HepG2 (cell line): ENCODE measurements at regions not wholly inside any gene's neighbourhood (a gene's known extent, or its start where the extent isn't known, plus 50 kb on each side); places are given as distances from the start of the nearest gene placed in this dataset.
A peak's percentile ranks its signal among the peaks of the same experiment; 100 is the strongest.

Experiments used
- ATAC-seq: fragments of 200-7000 bp; cut with Tn5 transposase; 3 replicates; pipeline ENCODE4 v1.9.1; 2020; ENCODE audit warnings: mild to moderate bottlenecking, moderate library complexity
- BruUV-seq: library from RNA; stranded (reverse); fragments of 400-500 nt; replicated peaks from 2 replicates; lab custom pipeline; 2021; lab: Mats Ljungman, UMichigan
- CTCF ChIA-PET: fragments of 300-600 bp; formaldehyde crosslinking; extraction: SDS; loops from one replicate; lab custom pipeline; 2021; ENCODE audit warnings: low total read pairs, inconsistent platforms, low intra/inter-chr PET ratio; lab: Yijun Ruan, JAX
- POLR2A ChIA-PET: fragments of 350-600 bp; sonication (Branson Sonifier 250); formaldehyde crosslinking; loops from one replicate; lab custom pipeline; 2020; ENCODE audit warnings: antibody characterized with exemption, inconsistent platforms; lab: Yijun Ruan, JAX
- DNase-seq: peaks from one replicate; pipeline ENCODE4 v3.0.0-alpha.2; 2015; ENCODE audit warnings: low spot score
- FAIRE-seq: peaks from 3 replicates; lab custom pipeline; 2011; peaks lifted over from hg19 to GRCh38; lab: Jason Lieb, UNC
- H2AFZ ChIP-seq: one replicate; pipeline ENCODE4 v1.6.1; 2011; ENCODE audit warnings: low read length, inconsistent platforms
- H3K27ac ChIP-seq: fragments of 300-600 bp; 3 replicates; pipeline ENCODE4 v1.8.0; 2011; ENCODE audit warnings: mixed run types, mild to moderate bottlenecking, mixed read lengths, low read length, inconsistent platforms; ENCODE audit not compliant: insufficient read depth; ENCODE audit errors: extremely low read length
- H3K27me3 ChIP-seq, 2 experiments: fragments of 200-600 bp in 1 of 2; 2 replicates in 1 of 2; 3 replicates in 1 of 2; pipeline versions ENCODE4 v1.6.0 to v1.8.0; 2011; ENCODE audit warnings: low read length in 2 of 2, mild to moderate bottlenecking in 2 of 2, moderate library complexity in 2 of 2, inconsistent platforms in 1 of 2; ENCODE audit not compliant: insufficient read depth in 2 of 2, control insufficient read depth in 1 of 2
- H3K36me3 ChIP-seq, 2 experiments: fragments of 200-600 bp in 1 of 2; replicated peaks in 1 of 2; 2 replicates in 1 of 2; 3 replicates in 1 of 2; pipeline versions ENCODE4 v1.5.1 to v1.8.0; 2011; ENCODE audit warnings: low read length in 2 of 2, inconsistent platforms in 1 of 2; ENCODE audit not compliant: insufficient read depth in 2 of 2, control insufficient read depth in 1 of 2
- H3K4me1 ChIP-seq: 2 replicates; pipeline ENCODE4 v1.5.1; 2012; ENCODE audit warnings: low read length, inconsistent platforms; ENCODE audit not compliant: insufficient read depth
- H3K4me2 ChIP-seq: 2 replicates; pipeline ENCODE4 v1.6.0; 2011; ENCODE audit warnings: low read depth, low read length, inconsistent platforms
- H3K4me3 ChIP-seq, 3 experiments: fragments of 200-600 bp in 1 of 3; sonication (generic), shearing (Covaris generic) in 1 of 3; replicated peaks in 1 of 3; 2 replicates each; pipeline ENCODE4 v1.5.1; 2011 to 2016; ENCODE audit warnings: low read length in 3 of 3, inconsistent platforms in 2 of 3, low read depth in 2 of 3, mild to moderate bottlenecking in 2 of 3, control low read depth in 1 of 3, mixed read lengths in 1 of 3; ENCODE audit not compliant: insufficient read depth in 1 of 3
- H3K79me2 ChIP-seq: one replicate; pipeline ENCODE4 v1.6.1; 2011; ENCODE audit warnings: low read length, inconsistent platforms; ENCODE audit not compliant: insufficient read depth
- H3K9ac ChIP-seq: 2 replicates; pipeline ENCODE4 v1.6.0; 2011; ENCODE audit warnings: mild to moderate bottlenecking, low read depth, low read length, inconsistent platforms; ENCODE audit not compliant: insufficient read depth
- H3K9me3 ChIP-seq: 2 replicates; pipeline ENCODE4 v1.5.1; 2012; ENCODE audit warnings: mild to moderate bottlenecking, low read length
- H4K20me1 ChIP-seq: 2 replicates; pipeline ENCODE4 v1.6.0; 2011; ENCODE audit warnings: inconsistent platforms, mild to moderate bottlenecking, low read length, moderate library complexity; ENCODE audit not compliant: insufficient read depth
- CREB1 ChIP-seq, 2 experiments: fragments of 450-650 bp in 1 of 2; IDR thresholded peaks; 2 replicates each; pipeline ENCODE4 v1.6.1; 2016 to 2017; ENCODE audit warnings: control low read depth in 1 of 2, mild to moderate bottlenecking in 1 of 2, missing compliant biosample characterization in 1 of 2, missing genetic modification characterization in 1 of 2
- HNRNPK ChIP-seq: fragments of 200-400 bp; formaldehyde crosslinking; IDR thresholded peaks from 2 replicates; pipeline ENCODE4 v1.6.1; 2018; ENCODE audit warnings: low read length, low read depth, moderate library complexity, mild to moderate bottlenecking; ENCODE audit not compliant: poor library complexity, severe bottlenecking
- SRSF9 ChIP-seq: fragments of 200-400 bp; formaldehyde crosslinking; IDR thresholded peaks from 2 replicates; pipeline ENCODE4 v1.6.1; 2018; ENCODE audit warnings: borderline replicate concordance, mild to moderate bottlenecking, low read depth, low read length; ENCODE audit not compliant: insufficient read depth, poor library complexity, severe bottlenecking
- WGBS: methylation state at CpG from one replicate; pipeline ENCODE4 v1.1.6; 2017; ENCODE audit warnings: low lambda C conversion rate; 5-methylcytosine and 5-hydroxymethylcytosine counted together
- in situ Hi-C: cut with HindIII; loops from 2 replicates; pipeline ENCODE4 v1.10.0; 2017; ENCODE audit warnings: low pct_unique_long_range_greater_than_20kb; ENCODE audit not compliant: extremely low pct_ligation_motif_present
- intact Hi-C: fragments of 100-400 bp; cut with micrococcal nuclease; formaldehyde crosslinking; loops from one replicate; pipeline ENCODE4 v1.10.0; 2022; ENCODE audit not compliant: unreplicated experiment
- TF ChIP-seq, protein P1 (sequence below): IDR thresholded peaks from 2 replicates; pipeline ENCODE4 v1.4.0; 2020; ENCODE audit warnings: mild to moderate bottlenecking, missing genetic modification reagents

DNA sequence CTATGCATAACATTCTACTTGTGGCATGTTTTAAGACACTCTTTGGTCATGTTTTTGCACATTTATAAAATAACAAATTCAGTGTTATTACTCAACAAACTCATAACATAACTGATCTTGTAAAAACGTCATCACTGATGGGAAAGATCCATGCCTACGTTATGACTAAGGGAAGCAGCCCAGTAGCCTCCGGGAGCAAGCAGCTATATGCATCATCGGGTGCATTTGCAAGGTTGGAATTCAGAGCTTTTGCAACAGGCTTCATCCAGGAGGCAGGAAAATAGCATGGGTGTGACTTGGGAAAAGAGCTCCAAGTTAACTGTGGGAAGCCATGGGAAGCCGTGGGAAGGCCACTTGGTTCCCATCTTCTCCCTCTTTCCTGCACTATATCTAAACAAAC, 271.6 kb upstream of the SGK1 start:
- no TSS peak for BruUV-seq
- POLR2A ChIA-PET, result no interaction called here
- H3K9ac ChIP-seq, result no peak overlapping the region
- no peaks in the 10 kb centered on the region for H3K9me3 ChIP-seq
- no peaks in the 10 kb centered on the region for H3K36me3 ChIP-seq
- H4K20me1 ChIP-seq, result no peaks in the 10 kb centered on the region
- intact Hi-C loops, result no loop called here
- no peak overlapping the region for H2AFZ ChIP-seq
- FAIRE-seq, result peak; percentile 48
- H3K4me2 ChIP-seq, result no peak overlapping the region
- in situ Hi-C loops, result no loop called here
- peak; percentile 51; the same call in 1 of the 2 replicates for TF ChIP-seq CREB1 (IDR thresholded peaks at IDR 0.05)
- TF ChIP-seq CREB1 (CRISPR knock-in tag; IDR thresholded peaks at IDR 0.05), result no peak
- TF ChIP-seq, protein P1, sequence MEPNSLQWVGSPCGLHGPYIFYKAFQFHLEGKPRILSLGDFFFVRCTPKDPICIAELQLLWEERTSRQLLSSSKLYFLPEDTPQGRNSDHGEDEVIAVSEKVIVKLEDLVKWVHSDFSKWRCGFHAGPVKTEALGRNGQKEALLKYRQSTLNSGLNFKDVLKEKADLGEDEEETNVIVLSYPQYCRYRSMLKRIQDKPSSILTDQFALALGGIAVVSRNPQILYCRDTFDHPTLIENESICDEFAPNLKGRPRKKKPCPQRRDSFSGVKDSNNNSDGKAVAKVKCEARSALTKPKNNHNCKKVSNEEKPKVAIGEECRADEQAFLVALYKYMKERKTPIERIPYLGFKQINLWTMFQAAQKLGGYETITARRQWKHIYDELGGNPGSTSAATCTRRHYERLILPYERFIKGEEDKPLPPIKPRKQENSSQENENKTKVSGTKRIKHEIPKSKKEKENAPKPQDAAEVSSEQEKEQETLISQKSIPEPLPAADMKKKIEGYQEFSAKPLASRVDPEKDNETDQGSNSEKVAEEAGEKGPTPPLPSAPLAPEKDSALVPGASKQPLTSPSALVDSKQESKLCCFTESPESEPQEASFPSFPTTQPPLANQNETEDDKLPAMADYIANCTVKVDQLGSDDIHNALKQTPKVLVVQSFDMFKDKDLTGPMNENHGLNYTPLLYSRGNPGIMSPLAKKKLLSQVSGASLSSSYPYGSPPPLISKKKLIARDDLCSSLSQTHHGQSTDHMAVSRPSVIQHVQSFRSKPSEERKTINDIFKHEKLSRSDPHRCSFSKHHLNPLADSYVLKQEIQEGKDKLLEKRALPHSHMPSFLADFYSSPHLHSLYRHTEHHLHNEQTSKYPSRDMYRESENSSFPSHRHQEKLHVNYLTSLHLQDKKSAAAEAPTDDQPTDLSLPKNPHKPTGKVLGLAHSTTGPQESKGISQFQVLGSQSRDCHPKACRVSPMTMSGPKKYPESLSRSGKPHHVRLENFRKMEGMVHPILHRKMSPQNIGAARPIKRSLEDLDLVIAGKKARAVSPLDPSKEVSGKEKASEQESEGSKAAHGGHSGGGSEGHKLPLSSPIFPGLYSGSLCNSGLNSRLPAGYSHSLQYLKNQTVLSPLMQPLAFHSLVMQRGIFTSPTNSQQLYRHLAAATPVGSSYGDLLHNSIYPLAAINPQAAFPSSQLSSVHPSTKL (CRISPR knock-in tag), result no peak
- TF ChIP-seq, all 625 proteins: peak for 1
- no peaks in the 10 kb centered on the region for H3K27me3 ChIP-seq
- H3K4me1 ChIP-seq, result no peaks in the 10 kb centered on the region
- CTCF ChIA-PET, result no interaction called here
- ATAC-seq (no peak), DNase-seq (no peak)
- H3K79me2 ChIP-seq, result no peaks in the 10 kb centered on the region
- no peak overlapping the region for H3K4me3 ChIP-seq
- H3K27ac ChIP-seq, result no peak overlapping the region
- 19% methylated on average over 5 of the region's 5 CpGs for WGBS

DNA sequence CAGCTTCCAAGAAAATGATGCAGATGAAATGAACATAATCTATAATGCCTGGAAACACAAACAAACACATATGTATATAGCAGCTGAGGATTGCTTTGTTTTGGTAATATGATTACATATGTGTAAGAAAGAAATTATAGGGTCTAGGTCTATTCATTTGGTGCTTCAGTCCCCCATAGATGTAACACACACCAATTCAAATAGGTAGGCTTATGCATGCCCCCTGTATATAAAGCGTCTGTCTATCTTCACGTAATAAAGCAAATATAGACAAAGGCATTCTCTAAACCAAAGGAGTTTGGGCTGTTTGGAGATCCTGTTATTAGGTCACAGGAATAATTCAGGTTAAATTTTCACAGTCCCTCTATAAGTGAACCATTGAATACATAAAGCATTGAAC, 270.4 kb upstream of the SGK1 start:
- Histone ChIP-seq H3K4me1 (no peaks in the 10 kb centered on the region), H3K9ac (no peak overlapping the region), H2AFZ (no peak overlapping the region), H3K4me3 (no peak overlapping the region), H3K36me3 (no peaks in the 10 kb centered on the region), H3K4me2 (no peak overlapping the region), H3K27ac (no peak overlapping the region), H3K9me3 (no peaks in the 10 kb centered on the region), H3K79me2 (no peaks in the 10 kb centered on the region), H4K20me1 (no peaks in the 10 kb centered on the region), H3K27me3 (no peaks in the 10 kb centered on the region)
- CTCF ChIA-PET, result no interaction called here
- WGBS, result 0% methylated on average over 2 of the region's 2 CpGs
- in situ Hi-C loops, result no loop called here
- no peak for ATAC-seq
- BruUV-seq, result no TSS peak
- intact Hi-C loops, result no loop called here
- no peak for FAIRE-seq
- peak; percentile 5 for TF ChIP-seq HNRNPK
- TF ChIP-seq SRSF9, result no peak
- POLR2A ChIA-PET, result no interaction called here
- DNase-seq, result no peak
